ENCODE measurements at regions not wholly inside any gene's neighbourhood (a gene's known extent, or its start where the extent isn't known, plus 50 kb on each side); places are given as distances from the start of the nearest gene placed in this dataset.
A peak's percentile ranks its signal among the peaks of the same experiment; 100 is the strongest.

- no peak for ATAC-seq (ENCODE audit: insufficient read depth, low FRiP score)
- no peak overlapping the region for H3K4me3 ChIP-seq
- no peaks in the 10 kb centered on the region for H3K36me3 ChIP-seq (ENCODE audit: control insufficient read depth in 4 of 4, insufficient read depth in 4 of 4, low read length in 4 of 4)
- peaks cover 0 to 22% (median 0%) of the 10 kb centered on the region in 5 donors for H3K4me1 ChIP-seq (ENCODE audit: control insufficient read depth in 5 of 5, insufficient read depth in 5 of 5, low read length in 5 of 5)
- H3K9me3 ChIP-seq (ENCODE audit: control insufficient read depth in 4 of 4, insufficient read depth in 3 of 4, low read length in 3 of 4), result no peaks in the 10 kb centered on the region
- no peak overlapping the region for H3K9ac ChIP-seq (ENCODE audit: insufficient read depth in 1 of 2, low read length in 2 of 2)
- WGBS, 2 donors, result 79 to 80% methylated on average over 15 to 16 of the region's 16 CpGs
- DNase-seq, result no peak
- TF ChIP-seq CTCF (IDR thresholded peaks at IDR 0.05; ENCODE audit: control extremely low read depth, extremely low read depth), result no peak
- H3K27me3 ChIP-seq (ENCODE audit: control insufficient read depth in 3 of 3, insufficient read depth in 3 of 3, low read length in 2 of 3), result no peaks in the 10 kb centered on the region
- H3K27ac ChIP-seq (ENCODE audit: low read depth in 1 of 2, low read length in 1 of 2), result no peak overlapping the region
Measured at GRCh38 chr2:240296476-240297255, 138.8 kb upstream of the GPC1 start.

GRCh38 chr2:240297256-240298116, 138.0 kb upstream of the GPC1 start:
- 77 to 84% methylated on average over 16 of the region's 16 CpGs for WGBS, 2 donors

GRCh38 chr2:240298117-240298790, 137.2 kb upstream of the GPC1 start:
- DNase-seq, result peak in 2 of 3 donors; percentile 36 to 67
- WGBS, 2 donors, result 92 to 93% methylated on average over 11 of the region's 11 CpGs
- H3K27me3 ChIP-seq (ENCODE audit: control insufficient read depth in 3 of 3, insufficient read depth in 3 of 3, low read length in 2 of 3), result no peaks in the 10 kb centered on the region

More at GRCh38 chr2:240297256-240298116, 138.0 kb upstream of the GPC1 start:
- no peaks in the 10 kb centered on the region for H3K36me3 ChIP-seq (ENCODE audit: control insufficient read depth in 4 of 4, insufficient read depth in 4 of 4, low read length in 4 of 4)
- DNase-seq, result no peak
- no peak for ATAC-seq (ENCODE audit: insufficient read depth, low FRiP score)
- H3K4me1 ChIP-seq (ENCODE audit: control insufficient read depth in 5 of 5, insufficient read depth in 5 of 5, low read length in 5 of 5), result peaks cover 0 to 22% (median 0%) of the 10 kb centered on the region in 5 donors
- no peaks in the 10 kb centered on the region for H3K27me3 ChIP-seq (ENCODE audit: control insufficient read depth in 3 of 3, insufficient read depth in 3 of 3, low read length in 2 of 3)
- H3K9me3 ChIP-seq (ENCODE audit: control insufficient read depth in 4 of 4, insufficient read depth in 3 of 4, low read length in 3 of 4), result no peaks in the 10 kb centered on the region
- H3K9ac ChIP-seq (ENCODE audit: insufficient read depth in 1 of 2, low read length in 2 of 2), result no peak overlapping the region
- TF ChIP-seq CTCF (IDR thresholded peaks at IDR 0.05; ENCODE audit: control extremely low read depth, extremely low read depth), result no peak
- no peak overlapping the region for H3K4me3 ChIP-seq
- no peak overlapping the region for H3K27ac ChIP-seq (ENCODE audit: low read depth in 1 of 2, low read length in 1 of 2)

More at GRCh38 chr2:240298117-240298790, 137.2 kb upstream of the GPC1 start:
- Histone ChIP-seq H3K4me3 (no peak overlapping the region), H3K36me3 (ENCODE audit: control insufficient read depth in 4 of 4, insufficient read depth in 4 of 4, low read length in 4 of 4) (no peaks in the 10 kb centered on the region), H3K9me3 (ENCODE audit: control insufficient read depth in 4 of 4, insufficient read depth in 3 of 4, low read length in 3 of 4) (no peaks in the 10 kb centered on the region), H3K27ac (ENCODE audit: low read depth in 1 of 2, low read length in 1 of 2) (no peak overlapping the region), H3K4me1 (ENCODE audit: control insufficient read depth in 5 of 5, insufficient read depth in 5 of 5, low read length in 5 of 5) (peaks cover 0 to 20% (median 0%) of the 10 kb centered on the region in 5 donors), H3K9ac (ENCODE audit: insufficient read depth in 1 of 2, low read length in 2 of 2) (no peak overlapping the region)
- no peak for ATAC-seq (ENCODE audit: insufficient read depth, low FRiP score)
- TF ChIP-seq CTCF (IDR thresholded peaks at IDR 0.05; ENCODE audit: control extremely low read depth, extremely low read depth), result no peak

Measured in lung (tissue), 11 donors.